ENCODE measurements at regions not wholly inside any gene's neighbourhood (a gene's known extent, or its start where the extent isn't known, plus 50 kb on each side); places are given as distances from the start of the nearest gene placed in this dataset.
"Not testable (repeated sequence)": the region's sequence is repeated elsewhere in the genome, so short reads cannot be mapped to it uniquely, and the experiment has no call there.

DNA sequence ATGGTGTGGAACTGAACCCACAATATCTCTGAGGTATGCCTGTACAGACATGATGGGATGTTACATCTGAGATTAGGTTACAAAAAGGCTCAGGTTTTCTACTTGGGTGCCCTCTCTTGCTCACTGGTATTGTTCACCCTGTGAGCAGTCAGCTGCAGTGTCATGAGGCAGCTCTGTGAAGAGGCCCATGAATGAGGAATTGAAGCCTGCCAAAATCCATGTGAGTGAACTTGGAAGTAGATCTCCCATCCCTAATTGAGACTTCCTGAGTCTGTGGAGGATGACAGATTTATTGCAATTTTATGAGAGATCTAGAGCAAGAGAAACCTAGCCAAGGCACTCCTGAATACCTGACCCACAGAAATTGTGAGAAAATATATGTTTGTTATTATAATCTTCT is 404.9 kb upstream of the ZEB2 start:
- no peak for FAIRE-seq

DNA sequence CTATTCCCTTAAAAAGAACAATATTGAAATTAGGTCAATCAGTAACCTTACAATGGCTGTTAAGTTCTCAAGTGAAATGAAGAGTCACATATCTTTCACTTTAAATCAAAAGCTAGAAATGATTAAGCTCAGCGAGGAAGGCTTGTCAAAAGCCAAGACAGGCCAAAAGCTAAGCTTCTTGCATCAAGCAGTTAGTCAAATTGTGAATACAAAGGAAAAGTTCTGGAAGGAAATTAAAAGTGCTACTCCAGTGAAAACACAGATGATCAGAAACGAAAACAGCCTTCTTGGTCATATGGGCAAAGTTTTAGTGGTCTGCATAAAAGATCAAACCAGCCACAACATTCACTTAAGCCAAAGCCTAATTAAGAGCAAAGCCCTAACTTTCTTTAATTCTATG is 402.6 kb upstream of the ZEB2 start:
- no peak for FAIRE-seq

DNA sequence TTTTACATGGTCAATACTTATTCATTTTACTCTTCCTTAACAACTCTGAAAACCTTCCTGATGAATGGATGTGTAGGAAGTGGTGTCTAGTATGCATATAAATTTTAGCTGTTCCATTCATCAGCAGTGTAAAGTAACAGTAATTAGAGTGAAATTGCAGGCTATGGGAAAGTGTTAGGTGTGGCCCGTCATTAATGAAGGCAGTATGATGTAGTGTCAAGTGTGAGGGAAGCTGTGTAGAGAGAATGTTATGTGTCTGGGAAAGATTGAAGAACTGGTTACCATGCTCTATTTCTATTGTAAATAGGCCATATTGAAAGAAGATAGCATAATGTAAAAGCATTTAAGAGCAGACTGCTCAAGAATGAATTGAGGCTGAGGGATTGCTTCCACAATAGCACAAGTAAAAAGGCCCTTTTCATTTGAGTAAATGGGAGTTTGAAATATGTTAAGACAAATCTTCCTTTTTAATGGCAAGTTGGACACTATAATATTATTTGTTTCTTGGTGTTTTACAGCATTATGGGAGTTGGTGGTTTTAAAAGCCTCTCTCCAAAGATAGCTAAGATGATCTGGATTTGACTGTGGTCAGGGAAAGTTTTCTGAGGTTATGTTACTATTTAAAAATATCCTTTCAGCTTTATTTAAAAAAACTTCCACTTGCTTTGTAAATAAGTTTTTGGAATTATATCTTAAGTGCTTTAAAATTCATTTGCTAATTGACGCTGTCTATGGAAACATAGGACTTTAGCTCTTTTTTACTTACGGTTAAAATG is 401.0 kb upstream of the ZEB2 start:
- FAIRE-seq = no peak

DNA sequence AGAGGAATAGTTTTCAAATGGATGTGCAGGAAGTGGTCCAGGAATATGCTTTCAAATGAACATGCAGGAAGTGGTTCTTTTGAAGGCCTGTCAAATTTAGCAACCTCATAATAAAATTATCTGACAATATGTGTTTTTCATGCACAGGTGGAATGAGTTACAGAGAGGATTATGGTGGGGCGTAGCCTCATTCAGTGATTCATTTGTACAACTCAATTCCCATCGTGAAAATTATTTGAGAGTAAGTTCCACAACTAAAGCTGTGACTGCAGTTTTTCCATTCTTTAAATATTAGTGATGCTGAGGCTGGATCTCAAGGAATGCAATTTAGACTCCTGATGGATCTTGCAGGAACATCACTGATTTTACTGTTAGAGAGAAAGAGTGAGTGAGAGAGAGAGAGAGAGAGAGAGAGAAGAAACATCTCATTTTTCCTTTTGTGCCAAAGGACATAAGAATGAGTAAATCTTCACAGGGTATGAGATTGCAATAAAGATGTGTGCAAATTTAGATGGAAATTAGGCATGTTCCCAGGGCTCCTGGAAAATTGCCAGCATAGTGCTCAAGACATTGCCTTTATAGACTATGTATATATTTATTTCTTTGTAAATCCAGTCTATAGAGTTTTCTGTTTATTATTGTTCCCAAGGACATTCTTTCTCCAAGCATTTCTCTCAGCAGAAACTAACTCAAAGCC is 394.9 kb upstream of the ZEB2 start:
- no peak for FAIRE-seq

DNA sequence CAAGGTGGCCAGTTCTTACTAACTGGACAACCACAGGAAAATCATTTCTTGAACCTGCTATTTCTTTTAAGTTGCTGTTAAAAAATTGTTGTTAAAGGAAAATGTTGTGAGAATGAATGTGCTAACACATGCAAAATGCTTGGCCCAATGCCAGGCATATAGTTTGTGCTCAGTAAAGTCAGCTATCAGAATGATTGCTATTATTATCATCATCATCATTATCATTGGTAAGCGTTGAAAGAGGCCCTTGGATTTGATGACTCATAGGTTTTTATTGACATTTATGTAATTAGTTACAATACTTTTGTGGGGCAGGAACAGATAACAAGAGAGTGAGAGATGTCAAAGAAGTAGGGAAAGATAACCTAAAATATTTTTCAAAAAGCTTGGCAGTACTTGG is 394.2 kb upstream of the ZEB2 start:
- FAIRE-seq = no peak

DNA sequence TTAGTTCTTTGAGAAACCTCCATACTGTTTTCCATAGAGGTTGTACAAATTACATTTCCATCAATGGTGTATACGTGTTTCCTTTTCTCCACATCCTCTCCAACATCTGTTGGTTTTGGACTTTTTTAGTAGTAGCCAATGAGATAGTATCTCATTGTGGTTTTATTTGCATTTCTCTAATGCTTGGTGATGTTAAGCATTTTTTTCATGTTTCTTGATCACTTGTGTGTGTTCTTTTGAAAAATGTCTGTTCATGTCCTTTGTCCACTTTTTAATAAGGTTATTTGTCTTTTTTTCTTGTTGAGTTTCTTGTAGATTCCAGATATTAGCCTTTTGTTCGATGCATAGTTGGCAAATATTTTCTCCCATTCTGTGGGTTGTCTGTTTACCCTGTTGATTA is 392.3 kb upstream of the ZEB2 start:
- FAIRE-seq = no peak

DNA sequence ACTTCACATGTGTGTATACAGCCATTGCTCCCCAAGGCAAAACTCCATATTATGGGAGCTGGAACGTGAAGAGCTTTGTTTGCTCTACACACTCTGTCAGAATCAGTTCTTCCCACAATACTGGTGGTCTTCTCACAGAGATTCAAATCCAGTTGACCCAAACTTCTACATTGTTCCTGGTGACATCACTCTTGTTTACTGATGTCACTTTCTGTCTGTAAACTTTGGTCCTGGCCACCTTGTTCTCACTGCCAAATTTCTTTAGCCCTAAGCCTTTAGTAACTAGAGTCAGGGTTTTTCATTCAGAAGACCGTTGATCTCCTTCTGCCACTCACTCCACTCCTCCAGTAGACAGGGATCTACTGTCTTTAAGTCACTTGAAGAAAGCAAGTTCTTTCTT is 386.0 kb upstream of the ZEB2 start:
- FAIRE-seq = no peak

DNA sequence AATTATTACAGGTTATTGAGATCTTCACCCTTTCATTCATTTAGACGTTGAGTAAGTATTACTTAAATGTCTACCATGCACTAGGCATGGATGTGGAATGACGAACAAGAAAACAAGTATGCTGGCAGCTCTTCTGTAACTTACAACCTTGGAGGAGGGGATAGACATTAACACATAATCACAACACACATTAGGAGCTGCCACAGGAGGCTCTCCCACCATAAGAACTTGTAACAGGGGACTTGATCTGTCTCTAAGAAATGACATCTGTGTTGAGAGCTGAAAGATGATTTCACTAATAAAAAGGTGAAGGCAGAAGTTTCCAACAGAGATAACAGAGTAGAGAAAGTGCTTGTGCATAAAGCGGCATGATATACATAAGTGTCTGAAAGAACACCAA is 384.7 kb upstream of the ZEB2 start:
- no peak for FAIRE-seq

DNA sequence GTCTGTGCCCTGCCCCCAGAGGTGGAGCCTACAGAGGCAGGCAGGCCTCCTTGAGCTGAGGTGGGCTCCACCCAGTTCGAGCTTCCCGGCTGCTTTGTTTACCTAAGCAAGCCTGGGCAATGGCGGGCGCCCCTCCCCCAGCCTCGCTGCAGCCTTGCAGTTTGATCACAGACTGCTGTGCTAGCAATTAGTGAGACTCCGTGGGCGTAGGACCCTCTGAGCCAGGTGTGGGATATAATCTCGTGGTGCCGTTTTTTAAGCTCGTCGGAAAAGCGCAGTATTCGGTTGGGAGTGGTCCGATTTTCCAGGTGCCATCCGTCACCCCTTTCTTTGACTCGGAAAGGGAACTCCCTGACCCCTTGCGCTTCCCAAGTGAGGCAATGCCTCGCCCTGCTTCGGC is 383.1 kb upstream of the ZEB2 start:
- not testable (repeated sequence) for FAIRE-seq

DNA sequence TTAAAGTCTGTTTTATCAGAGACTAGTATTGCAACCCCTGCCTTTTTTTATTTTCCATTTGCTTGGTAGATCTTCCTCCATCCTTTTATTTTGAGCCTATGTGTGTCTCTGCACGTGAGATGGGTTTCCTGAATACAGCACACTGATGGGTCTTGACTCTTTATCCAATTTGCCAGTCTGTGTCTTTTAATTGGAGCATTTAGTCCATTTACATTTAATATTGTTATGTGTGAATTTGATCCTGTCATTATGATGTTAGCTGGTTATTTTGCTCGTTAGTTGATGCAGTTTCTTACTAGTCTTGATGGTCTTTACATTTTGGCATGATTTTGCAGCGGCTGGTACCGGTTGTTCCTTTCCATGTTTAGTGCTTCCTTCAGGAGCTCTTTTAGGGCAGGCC is 381.5 kb upstream of the ZEB2 start:
- not testable (repeated sequence) for FAIRE-seq

DNA sequence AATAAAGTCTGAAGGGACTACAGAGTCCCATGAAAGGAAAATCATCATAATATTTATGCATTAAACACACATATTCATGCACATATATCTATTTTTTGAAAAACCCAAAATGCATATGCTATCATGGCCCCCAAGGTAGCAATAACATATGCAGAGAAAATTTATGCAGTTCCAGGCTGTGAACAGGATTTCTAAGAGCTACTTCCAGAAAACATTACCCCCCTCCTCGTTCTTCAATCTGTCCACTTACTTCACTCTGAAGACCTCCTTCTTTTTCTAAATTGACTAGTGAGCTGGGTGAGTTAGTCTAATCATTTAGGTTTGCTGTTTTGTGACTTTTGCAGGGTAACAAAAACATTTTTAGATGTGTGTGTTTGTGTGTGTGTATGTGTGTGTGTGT is 376.4 kb upstream of the ZEB2 start:
- no peak for FAIRE-seq

DNA sequence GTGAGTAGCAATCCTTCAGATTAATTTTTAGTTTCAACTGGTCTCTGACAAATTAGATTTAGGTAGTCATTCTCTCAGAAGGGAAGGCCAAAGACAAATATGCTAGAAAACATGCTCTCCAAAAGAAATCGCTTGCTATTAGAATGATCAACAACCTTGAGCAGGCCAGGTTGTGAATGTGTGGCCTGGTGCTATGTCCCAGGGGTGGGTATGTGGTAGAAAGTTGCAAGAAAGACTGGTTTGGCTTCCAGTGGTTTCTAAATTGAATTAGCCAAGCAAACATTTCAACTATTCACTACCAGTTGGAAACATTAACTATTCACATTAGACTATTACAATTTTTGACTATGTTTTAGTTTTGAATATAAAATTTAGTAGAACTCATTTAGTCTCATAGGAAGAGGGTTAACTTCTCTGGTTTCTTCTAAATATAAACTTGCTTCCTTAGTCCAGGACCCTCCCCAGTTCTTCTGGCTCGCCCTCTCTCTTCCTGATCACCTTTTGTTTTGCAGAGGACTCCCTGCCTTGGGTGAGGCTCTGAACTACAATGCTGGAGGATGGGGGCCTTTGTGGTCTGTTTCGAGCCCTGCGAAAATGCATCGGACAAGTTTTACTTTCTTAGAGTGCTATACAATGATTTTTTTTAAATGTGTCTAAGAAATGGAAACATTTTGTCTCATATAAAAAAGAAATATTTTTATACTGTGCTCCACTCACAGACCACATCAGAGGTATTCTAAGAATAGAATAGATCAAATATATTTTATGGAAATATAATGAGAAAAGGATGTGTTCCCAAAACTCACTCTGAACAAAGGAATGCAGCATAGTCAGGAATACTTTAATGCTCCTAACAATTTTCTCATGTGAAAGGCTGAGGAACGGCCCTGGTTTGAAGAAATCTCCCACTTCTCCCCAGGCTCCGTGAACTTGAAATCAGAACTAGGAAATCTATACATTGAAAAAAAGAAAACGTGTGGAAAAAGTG is 375.0 kb upstream of the ZEB2 start:
- FAIRE-seq = no peak

DNA sequence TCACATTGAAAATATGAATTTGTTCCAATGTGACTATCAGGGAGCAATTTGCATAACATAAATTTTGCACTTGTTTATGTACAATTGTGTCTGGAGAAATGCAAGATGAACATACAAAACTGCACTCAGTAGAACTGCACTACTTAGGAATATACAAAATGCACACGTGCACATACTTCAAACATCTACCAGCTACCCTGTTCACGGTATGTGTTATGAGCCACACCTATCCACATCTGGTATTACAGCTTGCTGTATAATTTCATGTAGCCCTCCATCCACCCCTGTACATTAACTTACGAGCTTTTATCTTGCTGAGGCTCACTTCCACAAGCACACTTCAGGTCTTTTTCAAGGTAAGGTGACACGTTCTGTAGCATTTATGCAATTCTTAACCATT is 373.5 kb upstream of the ZEB2 start:
- FAIRE-seq = no peak

DNA sequence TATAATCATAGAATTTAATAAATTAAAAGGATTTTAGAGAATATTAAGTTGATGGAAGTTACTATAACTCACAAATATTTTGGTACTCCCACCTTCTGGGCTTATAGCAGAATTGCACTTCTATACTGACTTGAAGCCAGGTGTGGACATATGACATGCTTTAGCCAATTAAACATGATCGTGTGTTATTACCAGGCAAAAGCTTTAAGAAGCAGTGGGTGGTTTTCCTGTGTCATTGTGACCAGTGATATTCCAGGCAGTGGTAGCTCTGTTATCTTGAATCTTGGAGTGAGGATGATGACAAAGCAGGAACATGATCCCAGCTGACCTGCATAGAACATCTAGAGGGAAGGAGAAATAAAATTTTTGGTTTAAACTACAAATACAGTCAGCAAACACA is 370.9 kb upstream of the ZEB2 start:
- FAIRE-seq = no peak

DNA sequence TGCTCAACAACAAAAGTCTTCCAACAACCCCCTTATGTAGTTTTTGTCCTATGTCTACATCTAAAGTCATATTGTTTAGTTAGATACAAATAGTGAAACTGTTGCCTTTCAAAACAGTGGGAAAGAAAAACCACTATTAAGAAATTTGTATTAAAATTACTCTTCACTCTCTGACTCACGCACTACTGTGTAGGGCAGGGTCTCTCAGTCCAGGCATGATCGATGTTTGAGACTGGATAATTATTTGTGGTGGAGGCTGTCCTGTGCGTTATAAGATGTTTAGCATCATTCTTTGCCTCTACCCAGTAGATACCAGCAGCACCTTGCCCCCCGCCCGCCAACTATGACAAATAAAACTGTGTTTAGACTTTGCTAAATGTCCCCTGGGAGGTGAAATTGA is 369.4 kb upstream of the ZEB2 start:
- no peak for FAIRE-seq

DNA sequence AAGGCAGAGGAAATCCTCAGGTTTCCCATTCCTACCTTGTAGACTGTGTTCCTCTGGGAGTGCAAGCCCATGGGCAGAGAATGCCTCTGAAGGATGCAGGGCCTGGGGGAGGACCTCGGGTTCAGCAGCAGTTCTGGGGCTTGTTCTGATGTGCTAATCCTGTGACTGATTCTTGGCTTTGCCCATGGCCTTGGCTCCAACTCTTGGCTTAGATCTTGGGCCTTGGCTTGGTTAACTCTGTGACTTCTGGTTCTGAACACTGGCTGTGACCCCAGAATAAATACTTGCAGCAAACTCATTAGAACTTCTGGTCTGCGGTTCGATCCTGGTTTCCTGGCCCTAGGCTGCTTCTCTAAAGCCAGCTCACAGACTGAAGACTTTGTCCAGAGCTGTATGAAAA is 366.9 kb upstream of the ZEB2 start:
- no peak for FAIRE-seq

DNA sequence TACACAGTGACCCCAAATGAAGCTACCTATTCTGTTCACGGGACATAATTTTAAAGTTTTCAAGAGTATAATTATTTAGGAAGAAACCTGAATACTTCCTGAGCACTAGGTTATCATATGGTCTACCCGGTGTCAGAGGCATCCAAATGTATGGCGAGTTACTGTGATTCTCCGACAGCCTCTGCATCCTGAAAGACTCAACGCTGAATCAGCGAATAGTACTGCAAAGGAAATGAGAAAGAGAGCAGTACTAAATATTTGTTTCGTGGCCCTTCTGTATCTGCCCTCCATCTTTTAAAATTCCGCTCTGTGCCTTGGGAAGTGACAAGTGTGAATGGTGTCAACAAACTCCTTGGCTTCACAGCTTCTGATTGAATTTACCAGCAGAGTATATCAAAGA is 358.0 kb upstream of the ZEB2 start:
- FAIRE-seq = no peak

DNA sequence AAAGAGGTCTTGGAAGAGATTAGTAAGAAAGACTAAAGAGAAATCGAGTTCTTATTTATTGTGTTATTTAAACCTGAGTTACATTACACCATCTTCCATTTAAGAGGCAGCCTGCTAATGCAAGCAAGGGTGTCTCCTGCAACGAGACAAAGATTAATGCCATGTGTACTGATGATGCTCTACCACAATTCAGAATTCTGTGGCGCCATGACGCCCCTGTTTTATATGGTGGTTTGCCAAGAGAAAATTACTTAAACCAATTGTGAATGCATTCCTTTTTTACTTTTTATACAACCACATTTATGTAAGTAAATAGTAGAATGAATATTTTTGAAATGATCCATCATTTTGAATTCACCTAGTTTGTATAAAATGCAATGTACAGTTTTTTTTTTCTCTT is 356.1 kb upstream of the ZEB2 start:
- no peak for FAIRE-seq

DNA sequence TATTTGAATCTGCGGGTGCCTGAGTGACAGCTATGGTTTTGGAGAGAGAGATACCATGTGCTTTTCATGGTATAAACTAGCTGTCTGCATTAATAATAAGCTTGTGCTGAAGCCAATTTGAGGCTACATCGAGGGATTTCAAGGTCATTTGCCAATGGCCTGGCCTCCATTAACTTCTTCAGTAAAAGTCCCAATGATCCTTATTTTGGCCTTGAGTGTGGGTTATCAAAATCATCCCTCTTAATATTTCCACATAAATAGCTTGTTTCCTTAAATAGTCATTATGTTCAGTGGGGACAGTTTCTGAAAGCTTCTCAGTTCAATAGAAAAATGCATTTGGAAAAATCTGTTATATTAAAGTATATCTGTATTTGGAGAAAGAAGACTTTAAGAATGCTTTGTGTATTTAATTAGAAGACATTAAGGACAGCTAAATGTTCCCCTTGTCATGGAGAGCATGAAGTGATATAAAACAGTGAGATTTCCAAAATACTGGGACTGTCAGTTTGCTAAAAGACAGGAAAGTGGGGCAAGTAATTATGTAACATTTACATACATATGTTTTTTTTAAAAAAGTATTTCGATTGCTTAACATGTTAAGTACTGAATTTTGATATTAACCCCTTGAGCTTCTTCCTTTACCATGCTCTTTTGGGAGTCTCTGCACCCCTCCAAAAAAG is 355.5 kb upstream of the ZEB2 start:
- FAIRE-seq = no peak

DNA sequence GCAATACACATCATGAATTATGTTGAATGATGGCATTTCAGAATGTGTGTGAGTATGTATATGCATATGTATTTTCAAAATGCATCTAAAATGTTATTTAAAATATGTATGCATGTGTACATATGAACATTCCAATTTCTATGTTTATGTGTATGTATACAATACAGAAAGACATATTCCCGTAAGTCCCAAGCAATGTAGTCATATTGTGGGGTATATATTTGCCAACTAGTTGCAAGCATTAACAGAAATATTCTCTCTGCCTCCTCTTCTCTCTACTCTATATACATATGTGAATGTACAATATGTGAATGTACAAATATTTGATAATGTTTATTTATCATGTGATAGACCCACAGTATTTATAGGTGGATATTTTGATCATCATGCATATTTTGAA is 345.8 kb upstream of the ZEB2 start:
- FAIRE-seq = no peak

DNA sequence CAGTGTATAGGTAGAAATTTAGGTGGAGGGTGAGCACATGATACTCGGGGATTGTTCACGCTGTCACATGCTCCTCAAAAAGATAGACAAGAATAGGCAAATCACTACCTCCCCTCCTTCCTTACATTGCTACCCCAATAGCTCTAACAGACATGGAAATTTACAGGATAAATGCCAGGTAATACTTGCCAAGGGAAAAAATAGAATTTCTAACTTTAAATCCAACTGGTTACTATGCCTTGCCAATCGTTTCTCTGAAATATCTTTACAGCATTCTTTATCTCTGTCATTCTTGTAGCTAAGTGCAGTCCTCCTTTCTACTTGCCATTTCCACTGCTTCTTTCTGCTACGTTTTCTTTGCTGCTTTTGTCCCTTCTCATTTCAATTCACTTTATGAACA is 339.8 kb upstream of the ZEB2 start:
- FAIRE-seq = no peak

DNA sequence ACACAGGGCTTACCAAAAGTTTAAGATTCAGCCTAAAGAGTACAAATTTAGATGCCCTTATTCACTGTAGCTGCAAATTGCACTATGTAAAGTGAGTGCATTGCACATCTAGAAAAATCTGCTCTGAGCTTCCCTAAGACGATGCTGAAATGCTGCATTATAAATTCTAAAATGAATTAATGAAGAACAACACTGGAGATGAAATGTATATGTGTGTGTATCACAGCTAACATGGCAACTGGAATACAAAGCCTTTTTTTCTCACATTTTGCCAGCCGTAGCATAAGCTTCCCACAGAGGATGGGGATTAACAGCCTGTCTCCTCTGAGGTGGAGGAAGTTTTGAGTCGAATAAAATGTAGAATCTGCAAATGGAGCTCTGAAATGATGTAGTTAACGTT is 338.3 kb upstream of the ZEB2 start:
- no peak for FAIRE-seq

DNA sequence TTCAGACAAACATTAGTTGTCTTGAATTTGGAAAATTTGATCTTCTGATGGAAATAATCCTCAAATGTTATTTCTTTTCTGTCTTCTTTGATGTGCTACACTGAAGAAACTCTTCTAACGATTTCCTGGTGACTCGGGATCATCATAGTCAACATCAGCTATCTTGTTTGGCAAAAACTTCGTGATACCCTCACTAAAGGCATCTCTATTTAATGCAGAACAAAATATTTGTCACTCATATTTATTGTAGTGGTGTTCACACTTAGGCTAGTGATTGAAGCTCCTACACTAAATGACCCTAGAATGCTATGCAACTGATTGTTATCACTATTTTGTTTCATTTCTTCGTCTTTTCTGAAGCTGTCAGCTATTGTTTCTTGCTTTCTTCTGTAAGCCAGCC is 334.7 kb upstream of the ZEB2 start:
- no peak for FAIRE-seq

Data from G401.6 (cell line).